ENCODE measurements at regions not wholly inside any gene's neighbourhood (a gene's known extent, or its start where the extent isn't known, plus 50 kb on each side); places are given as distances from the start of the nearest gene placed in this dataset.

DNA sequence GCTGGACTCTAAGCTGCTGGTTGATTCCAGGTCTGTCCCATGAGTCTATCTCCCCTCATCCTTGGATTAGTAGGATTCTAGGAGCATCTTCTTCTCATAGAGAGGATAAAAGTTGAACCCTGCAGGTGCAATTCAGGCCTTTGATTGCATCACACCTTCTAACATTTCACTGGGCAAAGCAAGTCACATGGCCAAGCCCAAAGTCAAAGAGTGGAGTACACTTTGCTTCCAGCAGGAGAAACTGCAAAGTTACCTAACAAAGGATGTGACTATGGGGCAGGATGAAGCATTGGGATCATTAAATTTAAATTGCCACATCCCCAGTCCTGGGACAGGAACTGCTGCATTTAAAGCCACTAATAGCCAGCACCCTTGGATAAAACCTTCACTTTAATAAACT, 51.0 kb upstream of the EGFLAM start:
- no peak for DNase-seq (ENCODE audit: low read depth in 2 of 3, low spot score in 2 of 3)

- no peak for DNase-seq (ENCODE audit: low read depth in 2 of 3, low spot score in 2 of 3)
Observed at GRCh38 chr5:38202741-38203140, 55.6 kb upstream of the EGFLAM start.

DNA sequence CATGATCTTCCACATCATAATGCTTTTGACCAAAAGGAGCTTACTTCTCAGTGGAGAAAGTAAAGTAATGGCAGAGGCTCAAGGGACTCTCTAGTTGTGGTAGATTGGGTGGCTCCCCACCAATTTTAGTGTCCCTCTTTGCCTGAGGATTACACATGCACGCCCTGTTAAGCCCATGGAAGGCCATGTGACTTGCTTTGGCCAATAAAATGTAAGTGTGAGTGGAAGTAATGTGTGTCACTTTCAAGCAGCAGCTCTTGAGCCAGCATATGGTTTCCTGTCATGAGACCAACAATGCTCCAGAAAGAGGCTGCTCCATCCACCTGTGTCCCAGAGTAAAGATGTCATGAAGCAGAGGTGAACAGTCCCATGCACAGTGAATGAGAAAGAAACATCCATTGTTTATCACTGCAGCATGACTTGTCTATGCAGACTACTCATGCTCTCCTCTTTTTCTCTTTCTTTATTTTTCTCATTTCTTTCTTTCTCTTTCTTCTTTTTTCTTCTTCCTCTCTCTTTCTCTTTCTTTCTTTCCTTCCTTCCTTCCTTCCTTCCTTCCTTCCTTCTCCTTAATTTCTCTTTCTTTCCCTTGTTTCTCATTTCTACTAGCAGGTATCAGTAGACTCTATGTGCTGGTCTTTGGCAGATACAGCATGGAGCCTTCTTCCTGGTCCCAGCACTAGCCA, 57.3 kb upstream of the EGFLAM start:
- no peak for DNase-seq (ENCODE audit: low read depth in 2 of 3, low spot score in 2 of 3)

DNA sequence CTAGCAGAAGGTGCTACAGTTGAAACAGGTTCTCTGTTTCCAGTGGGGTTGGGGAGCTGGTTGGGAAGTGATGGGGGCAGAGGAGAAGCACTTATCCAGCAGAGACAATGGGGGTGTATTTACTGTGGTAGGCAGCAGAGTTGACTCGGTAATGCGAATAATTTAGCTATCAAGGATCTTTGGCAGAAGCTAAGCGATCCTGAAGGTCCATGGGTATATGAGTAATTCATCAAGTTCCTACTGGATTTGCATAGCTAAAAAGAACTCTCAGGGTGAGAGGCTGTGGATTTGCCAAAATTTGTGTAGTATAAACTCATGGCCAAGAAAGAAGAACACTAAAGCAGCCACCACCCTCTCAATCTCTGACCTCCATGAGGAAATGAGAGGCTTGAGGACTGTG, 61.2 kb upstream of the EGFLAM start:
- DNase-seq (ENCODE audit: low read depth in 2 of 3, low spot score in 2 of 3) = no peak

- DNase-seq (ENCODE audit: low read depth in 2 of 3, low spot score in 2 of 3) = peak; percentile 16 to 47 (median 23)
Observed at GRCh38 chr5:38193015-38193581, 65.3 kb upstream of the EGFLAM start.

- DNase-seq (ENCODE audit: low read depth in 2 of 3, low spot score in 2 of 3) = no peak
Observed at GRCh38 chr5:38191693-38192092, 66.7 kb upstream of the EGFLAM start.

- DNase-seq (ENCODE audit: low read depth in 2 of 3, low spot score in 2 of 3) = no peak
Observed at GRCh38 chr5:38190111-38190510, 68.2 kb upstream of the EGFLAM start.

DNA sequence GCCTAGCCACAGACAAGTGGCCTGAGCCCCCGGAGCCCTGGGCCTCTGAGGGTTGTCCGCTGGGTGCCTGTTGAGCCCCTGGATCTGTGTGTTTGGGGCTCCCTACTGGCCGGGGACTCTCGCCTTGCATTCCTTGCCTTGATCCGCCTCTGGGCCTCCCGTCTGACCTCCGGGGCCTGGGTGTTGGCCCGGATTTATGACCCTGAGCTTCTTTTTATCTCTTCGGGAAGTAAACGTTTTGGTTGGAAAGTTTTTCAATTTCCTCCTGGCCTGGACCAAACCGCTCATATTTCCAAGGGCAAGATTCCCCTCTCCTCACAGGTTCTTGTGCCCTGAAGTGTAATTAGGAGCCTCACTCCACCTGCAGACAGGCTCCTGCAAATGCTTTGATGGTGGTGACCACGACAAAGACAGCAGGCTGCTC, 69.3 kb upstream of the EGFLAM start:
- no peak for DNase-seq (ENCODE audit: low read depth in 2 of 3, low spot score in 2 of 3)

DNA sequence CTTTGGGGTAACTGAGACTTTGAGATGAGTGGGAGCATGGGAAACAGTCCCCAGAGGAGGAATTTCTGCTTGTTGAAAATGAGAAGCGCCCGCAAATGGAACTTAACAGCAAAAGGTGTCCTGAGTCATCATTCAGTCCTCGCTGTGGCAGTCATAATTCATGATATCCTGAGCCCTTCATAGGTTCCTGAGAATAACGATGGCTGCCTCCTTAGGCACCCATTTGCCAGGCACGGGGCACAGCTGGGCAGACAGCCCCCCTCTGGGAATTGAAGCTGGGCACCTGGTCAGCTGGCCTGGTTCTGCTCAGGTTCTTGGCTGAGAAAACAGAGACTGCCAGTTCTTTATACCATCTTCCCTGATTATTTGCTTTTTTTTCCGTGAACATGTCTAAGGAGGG, 69.8 kb upstream of the EGFLAM start:
- no peak for DNase-seq (ENCODE audit: low read depth in 2 of 3, low spot score in 2 of 3)

DNA sequence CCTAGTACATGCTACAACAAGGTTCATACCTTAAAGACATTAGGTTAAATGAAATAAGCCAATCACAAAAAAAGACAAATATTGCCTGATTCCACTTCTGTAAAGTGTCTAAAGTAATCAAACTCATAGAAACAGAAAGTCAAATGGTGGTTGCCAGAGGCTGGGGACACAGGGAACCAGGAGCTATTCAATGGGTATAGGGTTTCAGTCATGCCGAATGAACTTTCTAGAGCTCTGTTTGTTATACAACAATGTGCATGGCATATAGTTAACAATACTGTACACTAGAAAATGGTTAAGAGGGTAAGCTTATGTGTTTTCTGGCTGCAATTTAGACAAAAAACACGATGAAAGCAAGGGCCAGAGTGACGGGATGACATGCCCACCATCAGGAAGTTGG, 70.8 kb upstream of the EGFLAM start:
- no peak for DNase-seq (ENCODE audit: low read depth in 2 of 3, low spot score in 2 of 3)

- no peak for DNase-seq (ENCODE audit: low read depth in 2 of 3, low spot score in 2 of 3)
Observed at GRCh38 chr5:38184627-38185026, 73.7 kb upstream of the EGFLAM start.

- DNase-seq (ENCODE audit: low read depth in 2 of 3, low spot score in 2 of 3) = no peak
Observed at GRCh38 chr5:38182991-38183390, 75.4 kb upstream of the EGFLAM start.

- DNase-seq (ENCODE audit: low read depth in 2 of 3, low spot score in 2 of 3) = no peak
Observed at GRCh38 chr5:38168029-38168428, 90.3 kb upstream of the EGFLAM start.

DNA sequence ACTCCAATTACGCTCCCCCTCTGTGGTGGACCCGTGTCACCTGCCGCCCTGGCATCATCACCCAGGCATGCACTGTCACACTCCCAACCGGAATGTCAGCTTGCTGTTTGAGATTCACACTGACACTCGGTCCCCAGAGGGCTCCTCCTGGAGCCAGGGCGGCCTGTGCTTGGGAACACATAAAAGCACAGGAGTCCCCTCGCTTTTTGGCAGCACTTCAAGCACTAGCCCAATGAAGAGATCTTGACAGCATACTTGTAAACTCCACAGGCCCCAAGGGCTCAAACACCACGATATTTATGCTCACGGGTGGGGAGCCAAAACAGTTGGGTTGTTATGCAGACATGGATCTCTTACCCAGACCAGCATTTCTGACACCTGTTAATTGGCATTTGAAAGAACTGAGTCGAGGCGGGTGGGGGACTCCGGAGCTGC, 90.8 kb upstream of the EGFLAM start:
- no peak for DNase-seq (ENCODE audit: low read depth in 2 of 3, low spot score in 2 of 3)

GRCh38 chr5:38166832-38167231, 91.5 kb upstream of the EGFLAM start:
- no peak for DNase-seq (ENCODE audit: low read depth in 2 of 3, low spot score in 2 of 3)

- no peak for DNase-seq (ENCODE audit: low read depth in 2 of 3, low spot score in 2 of 3)
Observed at GRCh38 chr5:38165435-38165834, 92.9 kb upstream of the EGFLAM start.

DNA sequence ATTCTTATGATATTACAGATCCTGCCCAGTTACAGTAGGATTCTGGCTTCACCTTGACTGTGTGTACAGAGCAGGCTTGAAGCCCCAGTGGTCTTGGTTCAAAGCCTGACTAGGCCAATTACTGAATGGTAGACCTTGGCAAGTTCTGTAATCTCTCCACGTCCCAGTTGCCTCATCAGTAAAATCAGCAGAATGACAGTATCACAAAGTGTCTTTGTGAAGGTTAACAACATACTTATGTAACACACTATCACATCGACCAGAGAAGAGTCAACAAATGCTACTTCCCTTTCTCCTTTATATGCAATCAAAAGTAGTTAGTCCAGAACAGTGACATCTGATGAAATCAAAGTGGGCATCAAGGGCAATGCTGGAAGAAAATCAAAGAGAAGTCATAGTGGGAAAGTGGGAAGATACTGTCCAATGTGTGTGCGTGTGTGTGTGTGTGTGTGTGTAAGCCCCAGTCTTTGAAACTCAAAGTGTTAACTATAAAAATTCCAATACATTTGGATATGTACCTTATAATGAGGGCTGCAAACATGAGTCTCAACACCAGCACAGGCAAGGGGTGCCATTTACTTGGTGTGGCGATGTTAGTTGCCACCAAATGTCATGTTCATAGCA, 93.5 kb upstream of the EGFLAM start:
- no peak for DNase-seq (ENCODE audit: low read depth in 2 of 3, low spot score in 2 of 3)

DNA sequence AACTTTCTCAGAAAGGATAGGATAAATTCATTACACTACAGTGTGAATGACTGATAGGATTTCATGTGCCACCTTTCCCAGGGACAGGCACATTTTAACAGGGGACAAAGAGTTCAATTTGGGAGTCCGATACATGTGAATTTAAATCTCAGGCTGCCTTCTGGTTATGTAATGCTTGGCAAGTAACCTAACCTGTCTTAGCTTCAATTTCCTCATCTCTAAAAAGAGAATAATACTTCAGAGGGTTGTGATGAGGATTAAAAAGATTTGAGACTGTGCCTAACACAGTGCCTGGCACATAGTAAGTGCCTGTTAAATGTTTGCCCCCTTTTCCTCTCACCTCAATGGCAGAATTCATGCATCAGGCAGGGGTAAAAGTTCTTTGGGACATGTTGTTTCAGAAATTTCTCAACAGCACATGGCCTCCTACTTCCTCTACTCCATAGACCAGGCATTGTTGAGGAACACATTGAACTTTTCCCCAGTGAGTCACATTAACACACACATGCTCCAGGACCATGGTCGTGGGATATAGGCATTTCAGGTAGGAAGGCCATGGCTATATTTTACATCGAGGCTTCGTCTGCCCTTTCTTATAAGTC, 94.6 kb upstream of the EGFLAM start:
- no peak for DNase-seq (ENCODE audit: low read depth in 2 of 3, low spot score in 2 of 3)

DNA sequence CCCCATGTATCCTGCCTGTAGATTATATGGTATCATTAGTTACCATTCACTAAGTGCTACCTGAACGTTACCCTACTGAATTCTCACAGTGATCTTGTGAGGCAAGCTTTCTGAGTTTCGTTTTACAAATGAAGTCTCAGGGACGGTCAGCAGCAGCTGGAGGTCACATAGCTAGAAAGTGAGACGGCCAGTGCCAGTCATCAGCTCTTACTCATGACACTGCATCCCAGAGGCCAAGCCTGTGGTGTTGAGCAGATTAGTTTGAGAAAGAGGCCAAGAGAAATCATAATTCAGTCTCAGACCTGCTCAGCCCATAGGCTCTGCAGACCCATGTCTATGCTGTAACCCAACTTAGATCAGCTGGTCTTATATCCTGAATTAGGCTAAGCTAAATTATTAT, 95.7 kb upstream of the EGFLAM start:
- no peak for DNase-seq (ENCODE audit: low read depth in 2 of 3, low spot score in 2 of 3)

DNA sequence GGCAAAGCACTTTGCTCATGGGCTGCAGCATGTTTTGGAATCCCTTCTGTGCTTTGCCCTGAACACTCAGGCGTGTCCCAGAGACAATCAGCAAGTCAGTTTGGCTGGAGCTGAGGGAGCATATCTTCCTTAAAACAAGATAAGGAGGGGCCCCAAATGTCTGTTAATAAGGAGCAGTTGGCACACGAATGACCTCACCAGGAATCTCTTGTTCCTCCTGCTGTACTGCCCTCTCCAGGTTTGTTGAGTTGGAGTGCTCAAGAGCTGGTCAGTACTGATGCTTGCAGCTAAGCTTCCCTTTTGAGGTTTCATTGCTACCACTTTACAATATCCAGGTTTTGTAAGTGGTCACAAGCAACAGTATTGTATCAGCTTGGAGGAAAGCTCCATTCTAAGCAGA, 101.3 kb upstream of the EGFLAM start:
- no peak for DNase-seq (ENCODE audit: low read depth in 2 of 3, low spot score in 2 of 3)

- DNase-seq (ENCODE audit: low read depth in 2 of 3, low spot score in 2 of 3) = no peak
Observed at GRCh38 chr5:38154615-38155204, 103.6 kb upstream of the EGFLAM start.

- DNase-seq (ENCODE audit: low read depth in 2 of 3, low spot score in 2 of 3) = no peak
Observed at GRCh38 chr5:38151878-38152277, 106.5 kb upstream of the EGFLAM start.
